Hematopoietic multipotent progenitor cell treated with erythropoietin and hydrocortisone succinate and interleukin-3 and kit ligand, for 15 days (in vitro differentiated cells): ENCODE measurements at regions not wholly inside any gene's neighbourhood (a gene's known extent, or its start where the extent isn't known, plus 50 kb on each side); places are given as distances from the start of the nearest gene placed in this dataset.
"Not testable (repeated sequence)": the region's sequence is repeated elsewhere in the genome, so short reads cannot be mapped to it uniquely, and the experiment has no call there.

Experiments
- DNase-seq: peaks from one replicate; pipeline ENCODE4 v3.0.0-alpha.2; 2015; ENCODE audit warnings: low spot score

GRCh38 chr2:111620281-111620680 lies 263.7 kb downstream of the ANAPC1 start:
- DNase-seq = no peak

GRCh38 chr2:111622859-111623258 lies 261.1 kb downstream of the ANAPC1 start:
- DNase-seq = no peak

GRCh38 chr2:111623380-111623779 lies 260.6 kb downstream of the ANAPC1 start:
- no peak for DNase-seq

- no peak for DNase-seq
Measured at GRCh38 chr2:111624411-111625156, 259.4 kb downstream of the ANAPC1 start.

- DNase-seq = not testable (repeated sequence)
Measured at GRCh38 chr2:111625157-111625537, 258.8 kb downstream of the ANAPC1 start.

- no peak for DNase-seq
Measured at GRCh38 chr2:111626037-111626864, 257.7 kb downstream of the ANAPC1 start.

GRCh38 chr2:111626865-111627163 lies 257.2 kb downstream of the ANAPC1 start:
- DNase-seq = no peak

GRCh38 chr2:111627256-111627655 lies 256.7 kb downstream of the ANAPC1 start:
- no peak for DNase-seq

GRCh38 chr2:111628221-111628620 lies 255.8 kb downstream of the ANAPC1 start:
- DNase-seq = no peak

GRCh38 chr2:111629983-111630382 lies 254.0 kb downstream of the ANAPC1 start:
- no peak for DNase-seq

DNA sequence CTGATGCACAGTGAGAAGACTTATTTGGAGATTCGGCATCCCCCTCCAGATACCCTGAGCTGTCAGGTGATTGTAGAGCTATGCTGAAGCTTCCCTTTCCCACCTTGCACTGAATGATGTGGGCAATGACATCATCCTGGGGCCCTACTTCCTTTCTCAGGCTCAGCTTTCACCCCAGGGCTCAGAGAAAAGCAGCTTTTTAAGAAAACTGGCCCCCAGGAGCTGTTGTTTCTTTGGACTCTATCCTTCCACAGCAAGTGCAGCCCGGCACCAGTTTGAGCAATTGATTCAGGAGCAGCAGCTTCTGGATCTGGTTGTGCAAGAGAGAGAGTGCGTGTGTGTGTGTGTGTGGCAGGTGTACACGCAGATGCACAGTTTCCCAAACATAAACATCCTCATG lies 251.3 kb downstream of the ANAPC1 start:
- DNase-seq = no peak

DNA sequence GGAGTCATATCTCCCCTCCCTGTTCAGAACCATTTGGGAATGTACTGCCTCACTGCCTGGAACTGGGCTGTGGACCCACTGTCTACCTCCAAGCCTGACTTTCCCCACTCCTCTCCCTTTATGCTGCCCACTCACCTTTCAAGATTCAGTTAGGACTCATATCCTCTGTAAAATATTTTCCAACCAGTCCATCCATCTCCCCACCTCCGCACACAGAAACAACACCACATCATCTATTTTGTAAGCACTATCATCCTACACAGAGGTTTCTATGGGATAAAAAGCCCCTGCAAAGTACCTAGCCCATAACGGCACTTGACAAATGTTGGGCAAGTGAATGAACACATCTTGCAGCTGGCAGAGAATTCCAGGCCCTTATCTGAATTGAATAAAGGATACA lies 250.8 kb downstream of the ANAPC1 start:
- DNase-seq = no peak

GRCh38 chr2:111633643-111634042 lies 250.3 kb downstream of the ANAPC1 start:
- DNase-seq = no peak

- no peak for DNase-seq
Measured at GRCh38 chr2:111634050-111634794, 249.8 kb downstream of the ANAPC1 start.

GRCh38 chr2:111634995-111635538 lies 248.9 kb downstream of the ANAPC1 start:
- DNase-seq = no peak

GRCh38 chr2:111636905-111637304 lies 247.1 kb downstream of the ANAPC1 start:
- DNase-seq = no peak

- DNase-seq = no peak
Measured at GRCh38 chr2:111638274-111638877, 245.6 kb downstream of the ANAPC1 start.

- DNase-seq = no peak
Measured at GRCh38 chr2:111640480-111640879, 243.5 kb downstream of the ANAPC1 start.

DNA sequence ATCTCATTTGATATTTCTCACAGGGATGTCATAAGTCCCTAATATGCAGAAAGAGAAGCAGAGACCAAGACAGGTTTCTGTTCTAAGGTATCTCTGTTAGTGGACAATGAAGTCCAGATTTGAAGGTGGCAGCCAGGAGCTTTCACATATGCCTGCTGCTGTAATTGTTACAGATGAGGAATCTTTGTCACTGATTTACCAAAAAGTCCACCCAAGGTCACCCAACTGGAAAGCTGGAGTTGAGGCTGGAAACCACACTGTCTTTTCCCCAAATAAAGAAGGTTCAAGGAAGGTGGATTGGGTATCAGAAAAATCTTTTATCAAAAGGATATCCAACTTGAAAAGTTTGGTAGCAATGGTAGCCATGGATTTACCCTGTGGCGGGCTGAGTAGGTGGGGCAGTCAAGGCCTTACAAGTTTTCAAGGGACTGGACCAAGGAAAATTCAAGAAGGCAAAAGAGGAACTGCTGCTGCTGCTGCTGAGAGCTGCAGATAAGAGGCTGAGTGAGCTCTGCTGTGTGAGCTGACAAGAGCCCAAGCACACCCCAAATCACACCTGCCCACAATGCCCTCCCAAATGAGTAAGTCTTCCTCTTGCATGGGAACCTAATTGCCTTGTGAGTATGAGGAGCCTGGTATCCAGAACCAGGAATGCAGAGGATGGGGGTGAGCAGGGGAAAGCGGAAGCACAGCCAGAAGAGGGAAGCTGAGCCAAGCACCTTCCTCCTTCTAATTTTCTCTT lies 241.2 kb downstream of the ANAPC1 start:
- no peak for DNase-seq

- no peak for DNase-seq
Measured at GRCh38 chr2:111643759-111644158, 240.2 kb downstream of the ANAPC1 start.

GRCh38 chr2:111647359-111647758 lies 236.6 kb downstream of the ANAPC1 start:
- DNase-seq = no peak
